HCEC 1CT (cell line): ENCODE measurements at regions not wholly inside any gene's neighbourhood (a gene's known extent, or its start where the extent isn't known, plus 50 kb on each side); places are given as distances from the start of the nearest gene placed in this dataset.
A peak's percentile ranks its signal among the peaks of the same experiment; 100 is the strongest.

Experiments used
- DNase-seq: peaks from one replicate; pipeline ENCODE4 v3.0.0-alpha.2; 2017

- DNase-seq, result no peak
These were observed 473.4 kb upstream of the PAPPA start for GRCh38 chr9:115680231-115680630.

GRCh38 chr9:115681585-115681984 is 472.0 kb upstream of the PAPPA start:
- DNase-seq, result no peak

- no peak for DNase-seq
These were observed 467.5 kb upstream of the PAPPA start for GRCh38 chr9:115686069-115686468.

- DNase-seq, result no peak
These were observed 466.2 kb upstream of the PAPPA start for GRCh38 chr9:115687356-115687755.

GRCh38 chr9:115689331-115689730 is 464.3 kb upstream of the PAPPA start:
- DNase-seq, result no peak

GRCh38 chr9:115690786-115691496 is 462.6 kb upstream of the PAPPA start:
- peak; percentile 98 for DNase-seq

- DNase-seq, result peak; percentile 92
These were observed 461.9 kb upstream of the PAPPA start for GRCh38 chr9:115691693-115692092.

GRCh38 chr9:115692868-115693267 is 460.7 kb upstream of the PAPPA start:
- DNase-seq, result peak; percentile 31

- DNase-seq, result peak; percentile 84
These were observed 459.6 kb upstream of the PAPPA start for GRCh38 chr9:115694014-115694413.

- no peak for DNase-seq
These were observed 458.6 kb upstream of the PAPPA start for GRCh38 chr9:115694991-115695390.

GRCh38 chr9:115712981-115713380 is 440.6 kb upstream of the PAPPA start:
- DNase-seq, result no peak

- DNase-seq, result peak; percentile 14
These were observed 437.9 kb upstream of the PAPPA start for GRCh38 chr9:115715666-115716065.

- DNase-seq, result peak; percentile 82
These were observed 436.3 kb upstream of the PAPPA start for GRCh38 chr9:115717298-115717697.

- peak; percentile 54 for DNase-seq
These were observed 435.8 kb upstream of the PAPPA start for GRCh38 chr9:115717711-115718173.

GRCh38 chr9:115730396-115730795 is 423.2 kb upstream of the PAPPA start:
- DNase-seq, result no peak

- no peak for DNase-seq
These were observed 422.7 kb upstream of the PAPPA start for GRCh38 chr9:115730845-115731244.

GRCh38 chr9:115733318-115734110 is 420.1 kb upstream of the PAPPA start:
- DNase-seq, result no peak

- no peak for DNase-seq
These were observed 414.3 kb upstream of the PAPPA start for GRCh38 chr9:115739096-115739875.

- DNase-seq, result no peak
These were observed 412.6 kb upstream of the PAPPA start for GRCh38 chr9:115740986-115741385.

- DNase-seq, result no peak
These were observed 409.6 kb upstream of the PAPPA start for GRCh38 chr9:115743709-115744605.

- no peak for DNase-seq
These were observed 407.1 kb upstream of the PAPPA start for GRCh38 chr9:115746496-115746895.

GRCh38 chr9:115747731-115748130 is 405.9 kb upstream of the PAPPA start:
- DNase-seq, result no peak
